ENCODE measurements at regions not wholly inside any gene's neighbourhood (a gene's known extent, or its start where the extent isn't known, plus 50 kb on each side); places are given as distances from the start of the nearest gene placed in this dataset.

DNA sequence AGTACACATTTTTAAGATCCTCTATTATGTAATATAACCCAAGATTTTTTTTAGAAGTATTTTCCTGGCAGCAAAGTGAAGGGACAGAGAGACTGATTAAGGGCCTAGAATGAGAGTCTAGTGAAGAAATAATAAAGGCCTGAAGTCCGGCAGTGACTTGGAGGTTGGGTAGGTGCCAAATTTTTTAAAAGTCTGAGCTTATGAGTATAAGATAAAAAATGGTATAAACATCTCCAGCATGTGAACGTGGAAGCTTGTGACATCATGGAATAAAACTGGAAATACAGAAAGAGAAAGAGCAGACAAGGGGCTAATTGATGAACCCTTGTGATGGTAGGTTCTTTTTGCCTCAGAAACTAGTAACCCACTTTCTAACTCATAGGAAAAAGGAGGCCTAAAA is 174.6 kb downstream of the SUCLA2 start:
- DNase-seq (ENCODE audit: low read depth, low spot score) = no peak
- no peaks in the 10 kb centered on the region for H3K9me1 ChIP-seq (ENCODE audit: control insufficient read depth, extremely low read depth, insufficient read depth, low read length)
- no peak overlapping the region for H3K4me3 ChIP-seq (ENCODE audit: control insufficient read depth in 2 of 3, extremely low read depth in 1 of 3, insufficient read depth in 2 of 3, low read depth in 1 of 3, low read length in 3 of 3)
- no peaks in the 10 kb centered on the region for H3K27me3 ChIP-seq (ENCODE audit: control insufficient read depth, extremely low read depth, insufficient read depth, low read length)
- FAIRE-seq = no peak
- no peak overlapping the region for H3K27ac ChIP-seq (ENCODE audit: control insufficient read depth, insufficient read depth, low read length)
- no peak overlapping the region for H3K4me2 ChIP-seq (ENCODE audit: control insufficient read depth, extremely low read depth, insufficient read depth, low read depth, low read length)
- no peak overlapping the region for H3K9ac ChIP-seq (ENCODE audit: control insufficient read depth, extremely low read depth, insufficient read depth, low read length)
- no peak overlapping the region for H2AFZ ChIP-seq (ENCODE audit: control insufficient read depth, low read length)
- no peaks in the 10 kb centered on the region for H3K4me1 ChIP-seq (ENCODE audit: control insufficient read depth, extremely low read depth, insufficient read depth, low read length)
- H3K9me3 ChIP-seq (ENCODE audit: control insufficient read depth, low read depth, low read length) = peaks cover 3% of the 10 kb centered on the region
- dilution Hi-C loops (cut with MboI; ENCODE audit: extremely low pct_ligation_motif_present, low sequenced_read_pairs) = no loop called here
- no peaks in the 10 kb centered on the region for H4K20me1 ChIP-seq (ENCODE audit: control insufficient read depth, extremely low read depth, insufficient read depth, low read length)
- no peaks in the 10 kb centered on the region for H3K36me3 ChIP-seq (ENCODE audit: control insufficient read depth in 2 of 2, extremely low read depth in 1 of 2, insufficient read depth in 2 of 2, low read length in 2 of 2)
- TF ChIP-seq EZH2 (IDR thresholded peaks at IDR 0.05; ENCODE audit: low read length) = no peak
- TF ChIP-seq, protein P1, sequence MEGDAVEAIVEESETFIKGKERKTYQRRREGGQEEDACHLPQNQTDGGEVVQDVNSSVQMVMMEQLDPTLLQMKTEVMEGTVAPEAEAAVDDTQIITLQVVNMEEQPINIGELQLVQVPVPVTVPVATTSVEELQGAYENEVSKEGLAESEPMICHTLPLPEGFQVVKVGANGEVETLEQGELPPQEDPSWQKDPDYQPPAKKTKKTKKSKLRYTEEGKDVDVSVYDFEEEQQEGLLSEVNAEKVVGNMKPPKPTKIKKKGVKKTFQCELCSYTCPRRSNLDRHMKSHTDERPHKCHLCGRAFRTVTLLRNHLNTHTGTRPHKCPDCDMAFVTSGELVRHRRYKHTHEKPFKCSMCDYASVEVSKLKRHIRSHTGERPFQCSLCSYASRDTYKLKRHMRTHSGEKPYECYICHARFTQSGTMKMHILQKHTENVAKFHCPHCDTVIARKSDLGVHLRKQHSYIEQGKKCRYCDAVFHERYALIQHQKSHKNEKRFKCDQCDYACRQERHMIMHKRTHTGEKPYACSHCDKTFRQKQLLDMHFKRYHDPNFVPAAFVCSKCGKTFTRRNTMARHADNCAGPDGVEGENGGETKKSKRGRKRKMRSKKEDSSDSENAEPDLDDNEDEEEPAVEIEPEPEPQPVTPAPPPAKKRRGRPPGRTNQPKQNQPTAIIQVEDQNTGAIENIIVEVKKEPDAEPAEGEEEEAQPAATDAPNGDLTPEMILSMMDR (optimal IDR thresholded peaks at IDR 0.05 in 1 of 3, IDR thresholded peaks at IDR 0.05 in 1 of 3, conservative IDR thresholded peaks at IDR 0.05 in 1 of 3; ENCODE audit: extremely low read depth in 1 of 3, insufficient read depth in 2 of 3, low read length in 3 of 3) = no peak
- no peaks in the 10 kb centered on the region for H3K79me2 ChIP-seq (ENCODE audit: control insufficient read depth, insufficient read depth, low read length)

DNA sequence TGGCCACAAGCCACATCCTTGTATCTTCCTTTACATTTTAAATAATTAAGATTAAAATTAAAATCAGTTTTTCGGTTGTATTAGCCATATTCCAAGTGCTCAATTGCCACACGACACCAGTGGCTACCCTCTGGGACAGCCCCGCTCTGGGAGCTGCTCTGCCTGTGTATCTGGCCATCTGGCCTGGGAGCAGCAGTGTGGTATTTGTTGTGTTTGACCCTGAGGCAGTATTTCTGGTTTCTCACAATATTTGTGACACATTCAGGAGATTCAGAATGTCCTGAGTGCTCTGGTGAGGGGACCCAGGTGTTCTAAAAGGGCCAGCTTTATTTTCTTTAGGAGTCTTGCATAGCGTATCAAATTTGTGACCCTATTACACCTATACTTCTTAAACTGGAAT is 179.0 kb downstream of the SUCLA2 start:
- Histone ChIP-seq H3K9me1 (ENCODE audit: control insufficient read depth, extremely low read depth, insufficient read depth, low read length) (no peaks in the 10 kb centered on the region), H3K27me3 (ENCODE audit: control insufficient read depth, extremely low read depth, insufficient read depth, low read length) (no peaks in the 10 kb centered on the region), H3K36me3 (ENCODE audit: control insufficient read depth in 2 of 2, extremely low read depth in 1 of 2, insufficient read depth in 2 of 2, low read length in 2 of 2) (no peaks in the 10 kb centered on the region), H2AFZ (ENCODE audit: control insufficient read depth, low read length) (no peak overlapping the region), H3K4me2 (ENCODE audit: control insufficient read depth, extremely low read depth, insufficient read depth, low read depth, low read length) (no peak overlapping the region), H4K20me1 (ENCODE audit: control insufficient read depth, extremely low read depth, insufficient read depth, low read length) (no peaks in the 10 kb centered on the region), H3K9ac (ENCODE audit: control insufficient read depth, extremely low read depth, insufficient read depth, low read length) (no peak overlapping the region), H3K4me1 (ENCODE audit: control insufficient read depth, extremely low read depth, insufficient read depth, low read length) (no peaks in the 10 kb centered on the region), H3K9me3 (ENCODE audit: control insufficient read depth, low read depth, low read length) (peaks cover 3% of the 10 kb centered on the region), H3K27ac (ENCODE audit: control insufficient read depth, insufficient read depth, low read length) (no peak overlapping the region), H3K4me3 (ENCODE audit: control insufficient read depth in 2 of 3, extremely low read depth in 1 of 3, insufficient read depth in 2 of 3, low read depth in 1 of 3, low read length in 3 of 3) (no peak overlapping the region), H3K79me2 (ENCODE audit: control insufficient read depth, insufficient read depth, low read length) (no peaks in the 10 kb centered on the region)
- DNase-seq (ENCODE audit: low read depth, low spot score) (no peak), FAIRE-seq (no peak)
- dilution Hi-C loops (cut with MboI; ENCODE audit: extremely low pct_ligation_motif_present, low sequenced_read_pairs) = no loop called here
- TF ChIP-seq, protein P1 (optimal IDR thresholded peaks at IDR 0.05 in 1 of 3, IDR thresholded peaks at IDR 0.05 in 1 of 3, conservative IDR thresholded peaks at IDR 0.05 in 1 of 3; ENCODE audit: extremely low read depth in 1 of 3, insufficient read depth in 2 of 3, low read length in 3 of 3) = no peak
- TF ChIP-seq EZH2 (IDR thresholded peaks at IDR 0.05; ENCODE audit: low read length) = no peak
